Natural killer cell treated with Interleukin-12 subunit alpha and Interleukin-12 subunit beta and Interleukin-15 and Interleukin-18, amount 100 ng/mL, for 72 hours (primary cell): ENCODE measurements at regions not wholly inside any gene's neighbourhood (a gene's known extent, or its start where the extent isn't known, plus 50 kb on each side); places are given as distances from the start of the nearest gene placed in this dataset.

ENCODE experiments used
- ATAC-seq, 2 donors: fragments of 150-1000 bp; cut with Tn5 transposase in 1 of 2; sonication (Bioruptor Pico), chemical (Tn5 transposase) in 1 of 2; 2 replicates each; pipeline ENCODE4 v1.10.0; 2021
- DNase-seq: peaks from one replicate; pipeline ENCODE4 v3.0.0; 2022; ENCODE audit warnings: low spot score
- H3K27ac Mint-ChIP-seq, 2 donors: 1 replicate in 1 of 2; 2 replicates in 1 of 2; pipeline ENCODE4 v1.8.0; 2022; ENCODE audit warnings: mixed read lengths in 2 of 2, mild to moderate bottlenecking in 1 of 2, moderate library complexity in 1 of 2
- H3K27me3 Mint-ChIP-seq, 2 donors: 1 replicate in 1 of 2; 2 replicates in 1 of 2; pipeline ENCODE4 v1.8.0; 2022; ENCODE audit warnings: mixed read lengths in 2 of 2
- H3K36me3 Mint-ChIP-seq: one replicate; pipeline ENCODE4 v1.8.0; 2022; ENCODE audit warnings: mixed read lengths
- H3K4me1 Mint-ChIP-seq, 2 donors: 1 replicate in 1 of 2; 2 replicates in 1 of 2; pipeline ENCODE4 v1.8.0; 2022; ENCODE audit warnings: low read depth in 2 of 2, mixed read lengths in 2 of 2, mild to moderate bottlenecking in 1 of 2
- H3K4me3 Mint-ChIP-seq: one replicate; pipeline ENCODE4 v1.8.0; 2022; ENCODE audit warnings: mixed read lengths
- H3K9me3 Mint-ChIP-seq: 2 replicates; pipeline ENCODE4 v1.8.0; 2022; ENCODE audit warnings: mixed read lengths

DNA sequence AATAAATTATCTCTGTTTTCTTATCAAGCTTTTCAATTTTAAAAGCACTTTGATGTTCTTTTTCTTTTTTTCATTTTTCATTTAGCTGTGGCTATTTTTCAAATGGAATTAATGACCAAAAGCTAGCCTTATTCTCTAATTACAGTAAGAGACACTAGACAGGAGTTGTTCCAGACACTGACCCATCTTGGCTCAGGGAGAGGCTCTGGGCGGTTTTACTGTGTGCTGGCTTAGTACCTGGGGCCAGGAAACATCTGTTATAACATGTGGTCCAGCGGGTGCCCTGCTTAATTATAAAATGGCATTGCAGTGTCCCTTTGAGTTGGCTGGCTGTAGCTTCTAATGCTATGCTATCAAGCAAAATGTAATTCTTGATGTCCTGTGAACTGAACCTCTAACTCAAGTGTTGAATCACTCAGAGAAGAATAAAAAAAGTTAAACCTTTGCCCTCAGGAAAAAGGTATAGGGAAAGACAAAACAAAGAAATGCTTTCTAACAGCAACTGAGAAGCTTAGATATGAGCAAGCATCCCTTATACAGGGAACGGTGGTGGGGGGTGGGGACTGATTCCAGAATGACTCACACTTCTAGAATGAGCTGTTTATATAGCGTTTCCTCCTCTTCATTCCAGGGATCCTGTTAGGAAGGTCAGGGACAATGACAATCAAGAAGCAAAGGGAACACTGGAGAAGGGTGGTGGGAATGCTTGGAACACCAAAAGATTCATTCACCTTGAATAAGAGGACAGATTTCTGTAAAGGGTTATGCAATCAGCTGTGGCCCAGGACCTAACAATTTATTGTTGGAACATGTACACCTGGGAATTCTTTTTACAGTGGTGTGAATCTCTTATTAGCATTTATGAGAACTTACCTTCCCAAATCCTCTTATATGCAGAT, 58.7 kb upstream of the NFIB start:
- peaks cover 3 to 7% of the 10 kb centered on the region in 2 donors for H3K27me3 Mint-ChIP-seq
- no peak overlapping the region for H3K4me3 Mint-ChIP-seq
- H3K9me3 Mint-ChIP-seq, result peaks cover 6% of the 10 kb centered on the region
- no peak overlapping the region for H3K27ac Mint-ChIP-seq
- ATAC-seq, result no peak
- H3K36me3 Mint-ChIP-seq, result no peaks in the 10 kb centered on the region
- DNase-seq, result no peak
- no peaks in the 10 kb centered on the region for H3K4me1 Mint-ChIP-seq

DNA sequence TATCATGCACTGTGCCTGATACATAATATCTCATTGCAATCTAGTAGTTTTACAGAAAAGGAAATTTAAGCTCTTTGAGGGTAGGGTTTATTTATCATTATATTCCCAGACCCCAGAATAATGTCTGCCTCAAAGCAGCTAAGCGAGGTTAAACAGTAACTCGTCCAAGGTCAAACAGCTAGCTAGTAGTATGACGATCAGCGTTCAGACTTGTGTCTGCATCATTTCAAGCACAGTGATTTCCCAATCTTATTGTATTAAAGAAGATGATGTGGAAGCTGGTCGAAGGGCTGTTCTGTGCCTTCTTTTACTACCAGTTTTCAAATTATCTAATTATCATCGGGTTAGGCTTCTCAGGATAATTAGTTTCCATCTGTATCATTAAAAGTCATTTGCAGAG, 55.1 kb upstream of the NFIB start:
- Mint-ChIP-seq H3K27ac (no peak overlapping the region), H3K36me3 (no peaks in the 10 kb centered on the region), H3K27me3 (peaks cover 7% of the 10 kb centered on the region in 2 donors), H3K4me3 (no peak overlapping the region), H3K9me3 (peaks cover 10% of the 10 kb centered on the region), H3K4me1 (no peaks in the 10 kb centered on the region)
- DNase-seq (no peak), ATAC-seq (no peak)

DNA sequence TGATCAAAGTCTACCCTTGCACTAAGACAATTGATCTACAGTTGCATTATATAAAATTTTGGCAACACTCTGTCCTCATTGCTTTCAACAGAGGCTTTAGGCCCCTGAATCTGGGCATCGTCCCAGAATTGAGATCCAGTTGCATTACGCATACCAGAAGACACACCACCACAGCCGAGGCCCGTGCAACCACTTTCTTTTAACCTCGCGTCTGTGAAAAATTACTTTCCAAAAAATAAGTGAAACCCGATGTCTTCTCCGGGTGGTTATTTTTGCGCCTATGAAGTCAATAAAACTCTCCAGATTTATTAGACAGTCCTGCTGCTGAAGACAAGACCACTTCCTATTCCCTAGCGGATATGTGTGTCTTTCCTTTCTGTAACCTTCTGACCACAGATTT, 52.1 kb upstream of the NFIB start:
- Mint-ChIP-seq H3K27ac (no peak overlapping the region), H3K4me3 (no peak overlapping the region), H3K4me1 (no peaks in the 10 kb centered on the region), H3K9me3 (peaks cover 10% of the 10 kb centered on the region), H3K36me3 (no peaks in the 10 kb centered on the region), H3K27me3 (peaks cover 0 to 7% of the 10 kb centered on the region in 2 donors)
- DNase-seq (no peak), ATAC-seq (no peak)

- no peak overlapping the region for H3K4me3 Mint-ChIP-seq
- no peak overlapping the region for H3K27ac Mint-ChIP-seq
- H3K27me3 Mint-ChIP-seq, result peaks cover 0 to 8% of the 10 kb centered on the region in 2 donors
- H3K36me3 Mint-ChIP-seq, result no peaks in the 10 kb centered on the region
- H3K4me1 Mint-ChIP-seq, result no peaks in the 10 kb centered on the region
- no peak for ATAC-seq
- DNase-seq, result no peak
- H3K9me3 Mint-ChIP-seq, result peaks cover 10% of the 10 kb centered on the region
Observed at GRCh38 chr9:14365670-14366069, 51.7 kb upstream of the NFIB start.
